ENCODE measurements at regions not wholly inside any gene's neighbourhood (a gene's known extent, or its start where the extent isn't known, plus 50 kb on each side); places are given as distances from the start of the nearest gene placed in this dataset.

- intact Hi-C loops (cut with DNase I), result no loop called here
- WGBS, 3 donors, result 84 to 90% (median 90%) methylated on average over 5 of the region's 5 CpGs
- no peak for DNase-seq
Observed at GRCh38 chr18:45282101-45282812, 333.0 kb upstream of the SLC14A2 start.

GRCh38 chr18:45284174-45284573, 331.1 kb upstream of the SLC14A2 start:
- no peak overlapping the region for H3K4me3 ChIP-seq
- no peak for DNase-seq
- no peaks in the 10 kb centered on the region for H3K4me1 ChIP-seq (ENCODE audit: insufficient read depth)
- no peaks in the 10 kb centered on the region for H3K27me3 ChIP-seq
- H3K36me3 ChIP-seq, result no peaks in the 10 kb centered on the region
- intact Hi-C loops (cut with DNase I), result no loop called here
- no peak for TF ChIP-seq CTCF (IDR thresholded peaks at IDR 0.05)
- TF ChIP-seq EP300 (IDR thresholded peaks at IDR 0.05), result no peak
- no peak for TF ChIP-seq POLR2A (IDR thresholded peaks at IDR 0.05)
- no peaks in the 10 kb centered on the region for H3K9me3 ChIP-seq
- no peak overlapping the region for H3K27ac ChIP-seq
- 89 to 97% (median 92%) methylated on average over 2 of the region's 2 CpGs for WGBS, 3 donors

More at GRCh38 chr18:45282101-45282812, 333.0 kb upstream of the SLC14A2 start:
- Histone ChIP-seq H3K27me3 (no peaks in the 10 kb centered on the region), H3K27ac (no peak overlapping the region), H3K36me3 (no peaks in the 10 kb centered on the region), H3K4me3 (no peak overlapping the region), H3K9me3 (no peaks in the 10 kb centered on the region), H3K4me1 (ENCODE audit: insufficient read depth) (no peaks in the 10 kb centered on the region)
- TF ChIP-seq CTCF (IDR thresholded peaks at IDR 0.05) (no peak), EP300 (IDR thresholded peaks at IDR 0.05) (no peak), POLR2A (IDR thresholded peaks at IDR 0.05) (no peak)

GRCh38 chr18:45284851-45285250, 330.4 kb upstream of the SLC14A2 start:
- H3K27me3 ChIP-seq, result no peaks in the 10 kb centered on the region
- H3K4me3 ChIP-seq, result no peak overlapping the region
- no peaks in the 10 kb centered on the region for H3K4me1 ChIP-seq (ENCODE audit: insufficient read depth)
- intact Hi-C loops (cut with DNase I), result no loop called here
- DNase-seq, result no peak
- H3K36me3 ChIP-seq, result no peaks in the 10 kb centered on the region
- no peaks in the 10 kb centered on the region for H3K9me3 ChIP-seq
- TF ChIP-seq CTCF (IDR thresholded peaks at IDR 0.05) (no peak), POLR2A (IDR thresholded peaks at IDR 0.05) (no peak), EP300 (IDR thresholded peaks at IDR 0.05) (no peak)
- no peak overlapping the region for H3K27ac ChIP-seq

GRCh38 chr18:45285251-45285650, 330.0 kb upstream of the SLC14A2 start:
- intact Hi-C loops (cut with DNase I), result no loop called here
- Histone ChIP-seq H3K4me3 (no peak overlapping the region), H3K9me3 (no peaks in the 10 kb centered on the region), H3K4me1 (ENCODE audit: insufficient read depth) (no peaks in the 10 kb centered on the region), H3K36me3 (no peaks in the 10 kb centered on the region), H3K27me3 (no peaks in the 10 kb centered on the region), H3K27ac (no peak overlapping the region)
- DNase-seq, result no peak
- 89 to 93% (median 92%) methylated on average over 10 of the region's 10 CpGs for WGBS, 3 donors
- no peak for TF ChIP-seq EP300 (IDR thresholded peaks at IDR 0.05)
- TF ChIP-seq POLR2A (IDR thresholded peaks at IDR 0.05), result no peak
- TF ChIP-seq CTCF (IDR thresholded peaks at IDR 0.05), result no peak

Data from ovary (tissue), 7 donors.